Esophagus squamous epithelium (tissue), 4 donors: ENCODE measurements at regions not wholly inside any gene's neighbourhood (a gene's known extent, or its start where the extent isn't known, plus 50 kb on each side); places are given as distances from the start of the nearest gene placed in this dataset.

ENCODE experiments used
- POLR2A ChIP-seq, 4 donors: fragments of 450-650 bp; IDR thresholded peaks; one replicate each; pipeline ENCODE4 v1.6.1; 2017; ENCODE audit warnings: antibody characterized with exemption in 4 of 4, mild to moderate bottlenecking in 4 of 4, moderate library complexity in 3 of 4
- TF ChIP-seq, protein P1 (sequence below), 6 experiments: fragments of 450-650 bp in 4 of 6; fragments of 200-600 bp in 2 of 6; sonication (generic) in 2 of 6; IDR thresholded peaks; one replicate each; pipeline ENCODE4 v1.5.1; 2016 to 2019; ENCODE audit warnings: antibody characterized with exemption in 6 of 6, mild to moderate bottlenecking in 4 of 6, moderate library complexity in 4 of 6

DNA sequence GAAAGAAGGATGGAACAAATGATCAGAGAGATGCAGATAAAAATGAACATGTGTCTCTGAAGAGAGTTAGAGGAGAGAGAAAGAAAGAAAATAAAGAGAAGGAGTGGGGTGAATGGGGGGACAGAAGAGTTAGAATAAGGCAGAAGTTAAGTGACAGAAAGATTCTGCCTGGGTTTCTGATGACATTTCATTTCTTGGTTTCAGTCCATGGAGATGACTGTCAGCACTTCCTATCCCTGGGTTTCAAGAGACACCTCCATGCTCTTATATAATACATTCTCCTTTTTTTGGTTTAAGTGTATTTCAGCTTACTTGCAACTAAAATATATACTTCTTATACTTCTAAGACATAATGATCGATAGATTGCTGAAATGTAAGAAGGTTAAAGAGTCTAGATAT lies 213.0 kb upstream of the IL12B start:
- TF ChIP-seq, protein P1, sequence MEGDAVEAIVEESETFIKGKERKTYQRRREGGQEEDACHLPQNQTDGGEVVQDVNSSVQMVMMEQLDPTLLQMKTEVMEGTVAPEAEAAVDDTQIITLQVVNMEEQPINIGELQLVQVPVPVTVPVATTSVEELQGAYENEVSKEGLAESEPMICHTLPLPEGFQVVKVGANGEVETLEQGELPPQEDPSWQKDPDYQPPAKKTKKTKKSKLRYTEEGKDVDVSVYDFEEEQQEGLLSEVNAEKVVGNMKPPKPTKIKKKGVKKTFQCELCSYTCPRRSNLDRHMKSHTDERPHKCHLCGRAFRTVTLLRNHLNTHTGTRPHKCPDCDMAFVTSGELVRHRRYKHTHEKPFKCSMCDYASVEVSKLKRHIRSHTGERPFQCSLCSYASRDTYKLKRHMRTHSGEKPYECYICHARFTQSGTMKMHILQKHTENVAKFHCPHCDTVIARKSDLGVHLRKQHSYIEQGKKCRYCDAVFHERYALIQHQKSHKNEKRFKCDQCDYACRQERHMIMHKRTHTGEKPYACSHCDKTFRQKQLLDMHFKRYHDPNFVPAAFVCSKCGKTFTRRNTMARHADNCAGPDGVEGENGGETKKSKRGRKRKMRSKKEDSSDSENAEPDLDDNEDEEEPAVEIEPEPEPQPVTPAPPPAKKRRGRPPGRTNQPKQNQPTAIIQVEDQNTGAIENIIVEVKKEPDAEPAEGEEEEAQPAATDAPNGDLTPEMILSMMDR (IDR thresholded peaks at IDR 0.05) = no peak
- no peak for TF ChIP-seq POLR2A (IDR thresholded peaks at IDR 0.05)
